ENCODE measurements at regions not wholly inside any gene's neighbourhood (a gene's known extent, or its start where the extent isn't known, plus 50 kb on each side); places are given as distances from the start of the nearest gene placed in this dataset.

DNA sequence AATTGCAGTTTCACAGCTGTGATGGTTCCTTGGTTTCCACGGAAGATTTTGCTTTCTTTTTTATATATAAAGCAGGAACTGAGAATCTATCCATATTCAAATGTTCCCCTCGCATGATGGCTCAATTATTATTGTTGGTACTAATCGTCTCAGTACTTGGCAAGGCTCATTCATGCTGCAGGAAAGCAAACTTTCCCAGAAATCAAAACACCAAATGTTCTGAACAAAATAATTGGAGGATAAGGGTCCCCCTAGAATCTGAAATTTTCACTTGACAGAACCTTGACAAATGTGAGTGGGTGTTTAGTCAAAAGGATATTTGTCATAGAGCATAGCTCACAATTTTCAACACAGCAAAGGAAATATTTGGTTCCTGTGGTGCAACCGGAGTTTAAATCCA lies 1598.6 kb upstream of the PCDH7 start:
- DNase-seq (ENCODE audit: insufficient read length, low spot score) (no peak), FAIRE-seq (no peak)
- TF ChIP-seq POLR2A (IDR thresholded peaks at IDR 0.05; ENCODE audit: low read depth, low read length): no peak

- FAIRE-seq (no peak), DNase-seq (ENCODE audit: insufficient read length, low spot score) (no peak)
- no peak for TF ChIP-seq POLR2A (IDR thresholded peaks at IDR 0.05; ENCODE audit: low read depth, low read length)
Observed at GRCh38 chr4:29128810-29129209, 1591.4 kb upstream of the PCDH7 start.

- DNase-seq (ENCODE audit: insufficient read length, low spot score): no peak
- FAIRE-seq: no peak
- TF ChIP-seq POLR2A (IDR thresholded peaks at IDR 0.05; ENCODE audit: low read depth, low read length): no peak
Observed at GRCh38 chr4:29131304-29131703, 1588.9 kb upstream of the PCDH7 start.

DNA sequence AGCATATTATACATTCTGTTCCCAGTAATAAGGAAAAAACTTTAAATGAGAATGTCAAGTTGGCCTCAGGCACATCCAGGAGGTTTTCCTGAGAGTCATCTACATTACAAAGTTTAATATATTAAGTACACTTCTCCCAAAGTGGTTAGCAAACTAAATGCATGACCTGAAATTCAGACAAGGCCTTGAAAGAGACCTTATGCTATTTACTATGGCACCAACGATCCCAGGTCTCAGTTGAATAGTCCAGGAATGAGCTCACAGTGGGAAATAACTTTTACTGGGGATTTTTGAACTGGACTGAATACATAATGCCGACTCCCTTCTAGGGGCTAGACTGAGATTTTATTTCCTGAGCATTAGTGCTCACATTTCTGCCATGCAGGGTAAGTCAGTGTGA lies 1577.5 kb upstream of the PCDH7 start:
- DNase-seq (ENCODE audit: insufficient read length, low spot score) (no peak), FAIRE-seq (no peak)
- TF ChIP-seq POLR2A (IDR thresholded peaks at IDR 0.05; ENCODE audit: low read depth, low read length): no peak

DNA sequence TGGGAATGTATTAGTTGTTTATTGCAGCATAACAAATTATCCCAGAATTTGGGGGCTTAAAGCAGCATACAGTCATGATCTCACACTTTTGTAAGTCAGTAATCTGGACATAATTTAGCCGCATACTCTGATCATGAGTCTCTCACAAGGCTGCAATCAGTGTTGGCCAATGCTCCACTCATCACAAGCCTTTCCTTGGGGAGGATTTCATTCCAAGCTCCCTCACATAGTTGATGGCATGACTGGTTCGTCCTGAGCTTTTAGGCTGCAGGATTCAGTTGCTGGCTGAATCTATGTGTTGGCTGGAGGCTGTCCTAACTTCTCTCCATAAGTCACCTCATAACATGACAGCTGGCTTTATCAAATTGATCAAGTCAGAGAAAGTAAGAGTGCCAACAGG lies 1568.6 kb upstream of the PCDH7 start:
- FAIRE-seq (no peak), DNase-seq (ENCODE audit: insufficient read length, low spot score) (no peak)
- no peak for TF ChIP-seq POLR2A (IDR thresholded peaks at IDR 0.05; ENCODE audit: low read depth, low read length)

GRCh38 chr4:29153642-29154041 lies 1566.5 kb upstream of the PCDH7 start:
- FAIRE-seq: no peak
- TF ChIP-seq POLR2A (IDR thresholded peaks at IDR 0.05; ENCODE audit: low read depth, low read length): no peak
- no peak for DNase-seq (ENCODE audit: insufficient read length, low spot score)

GRCh38 chr4:29175291-29175690 lies 1544.9 kb upstream of the PCDH7 start:
- no peak for TF ChIP-seq POLR2A (IDR thresholded peaks at IDR 0.05; ENCODE audit: low read depth, low read length)
- FAIRE-seq: no peak
- DNase-seq (ENCODE audit: insufficient read length, low spot score): no peak

- TF ChIP-seq POLR2A (IDR thresholded peaks at IDR 0.05; ENCODE audit: low read depth, low read length): no peak
- no peak for FAIRE-seq
Observed at GRCh38 chr4:29199025-29199424, 1521.1 kb upstream of the PCDH7 start.

GRCh38 chr4:29199485-29199884 lies 1520.7 kb upstream of the PCDH7 start:
- no peak for TF ChIP-seq POLR2A (IDR thresholded peaks at IDR 0.05; ENCODE audit: low read depth, low read length)
- DNase-seq (ENCODE audit: insufficient read length, low spot score) (no peak), FAIRE-seq (no peak)

More at GRCh38 chr4:29199025-29199424, 1521.1 kb upstream of the PCDH7 start:
- no peak for DNase-seq (ENCODE audit: insufficient read length, low spot score)

DNA sequence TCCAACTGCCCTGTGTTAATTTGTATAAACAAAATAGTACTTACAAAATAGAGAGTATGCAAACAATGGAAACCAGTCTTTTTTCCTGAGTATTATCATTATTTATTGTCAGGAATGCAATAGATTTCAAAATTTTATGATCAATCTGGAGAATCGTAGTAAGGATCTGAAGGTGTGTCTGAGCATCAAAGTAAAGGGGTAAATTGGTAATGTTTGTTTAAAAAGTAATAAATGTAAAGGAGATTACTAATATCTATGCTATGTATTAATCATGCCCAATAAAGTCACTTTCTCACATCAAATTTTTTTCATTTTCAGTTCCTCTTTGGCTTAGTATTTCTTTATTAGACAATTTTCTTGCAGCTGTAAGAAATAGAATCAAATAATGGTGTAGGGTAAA lies 1507.1 kb upstream of the PCDH7 start:
- DNase-seq (ENCODE audit: insufficient read length, low spot score) (no peak), FAIRE-seq (no peak)
- TF ChIP-seq POLR2A (IDR thresholded peaks at IDR 0.05; ENCODE audit: low read depth, low read length): no peak

- no peak for DNase-seq (ENCODE audit: insufficient read length, low spot score)
- FAIRE-seq: no peak
Observed at GRCh38 chr4:29220761-29221160, 1499.4 kb upstream of the PCDH7 start.

DNA sequence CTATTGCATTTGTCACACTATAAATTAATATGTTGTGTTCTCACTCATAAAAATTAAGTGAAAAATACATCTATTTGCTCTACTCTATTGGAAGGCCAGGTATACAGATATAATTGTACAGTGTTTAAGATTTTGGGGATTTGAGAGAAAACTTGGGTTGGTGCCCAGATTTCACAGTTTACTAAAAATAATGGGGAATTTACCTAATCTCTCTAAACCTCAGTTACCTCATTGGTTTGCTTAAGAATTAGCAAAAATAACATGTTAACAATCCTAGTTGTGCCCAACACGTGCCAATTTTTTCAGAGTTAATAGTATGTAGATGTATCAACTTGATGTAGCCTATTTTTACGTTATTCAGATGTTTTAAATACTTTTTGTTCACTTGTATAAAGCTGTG lies 1495.3 kb upstream of the PCDH7 start:
- DNase-seq (ENCODE audit: insufficient read length, low spot score): no peak
- FAIRE-seq: no peak
- no peak for TF ChIP-seq POLR2A (IDR thresholded peaks at IDR 0.05; ENCODE audit: low read depth, low read length)

More at GRCh38 chr4:29220761-29221160, 1499.4 kb upstream of the PCDH7 start:
- no peak for TF ChIP-seq POLR2A (IDR thresholded peaks at IDR 0.05; ENCODE audit: low read depth, low read length)

DNA sequence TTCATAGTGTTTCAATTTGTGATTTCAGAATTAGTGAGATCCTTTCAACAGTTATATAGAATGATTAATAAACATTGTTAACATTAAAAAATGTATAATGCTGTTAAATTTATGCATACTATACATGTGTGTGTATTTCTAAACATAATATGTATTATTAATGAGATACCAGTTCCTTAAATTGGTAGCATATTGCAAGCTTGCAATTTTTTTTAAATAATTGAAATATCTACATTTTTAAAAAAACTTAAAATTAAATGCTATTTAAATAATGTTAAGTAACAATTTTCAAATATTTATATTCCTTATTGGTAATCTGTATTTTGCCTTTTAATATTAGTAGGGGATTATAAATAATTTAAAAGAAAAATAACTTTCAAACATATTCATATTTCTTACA lies 1479.5 kb upstream of the PCDH7 start:
- TF ChIP-seq POLR2A (IDR thresholded peaks at IDR 0.05; ENCODE audit: low read depth, low read length): no peak
- FAIRE-seq: no peak

GRCh38 chr4:29243054-29243453 lies 1477.1 kb upstream of the PCDH7 start:
- TF ChIP-seq POLR2A (IDR thresholded peaks at IDR 0.05; ENCODE audit: low read depth, low read length): no peak
- DNase-seq (ENCODE audit: insufficient read length, low spot score) (no peak), FAIRE-seq (no peak)

More for the DNA sequence above, 1479.5 kb upstream of the PCDH7 start:
- no peak for DNase-seq (ENCODE audit: insufficient read length, low spot score)

DNA sequence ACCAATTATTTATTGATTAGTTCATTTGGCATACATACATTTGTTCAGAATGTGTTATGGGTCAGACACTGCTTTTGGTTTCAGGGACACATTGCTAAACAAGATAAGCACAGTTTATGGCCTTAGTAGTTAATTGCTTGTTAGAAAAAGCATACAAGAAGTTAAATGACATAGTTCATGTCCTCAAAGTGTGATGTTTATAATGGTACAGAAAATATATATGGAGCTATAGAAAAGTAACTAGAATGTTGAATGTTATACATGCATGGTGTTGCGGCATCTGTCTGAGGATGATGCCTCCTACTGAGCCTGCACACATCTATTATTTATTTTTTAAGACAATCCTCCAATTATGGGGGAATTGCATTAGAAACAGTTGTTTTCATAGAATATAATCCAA lies 1476.3 kb upstream of the PCDH7 start:
- DNase-seq (ENCODE audit: insufficient read length, low spot score) (no peak), FAIRE-seq (no peak)
- no peak for TF ChIP-seq POLR2A (IDR thresholded peaks at IDR 0.05; ENCODE audit: low read depth, low read length)

DNA sequence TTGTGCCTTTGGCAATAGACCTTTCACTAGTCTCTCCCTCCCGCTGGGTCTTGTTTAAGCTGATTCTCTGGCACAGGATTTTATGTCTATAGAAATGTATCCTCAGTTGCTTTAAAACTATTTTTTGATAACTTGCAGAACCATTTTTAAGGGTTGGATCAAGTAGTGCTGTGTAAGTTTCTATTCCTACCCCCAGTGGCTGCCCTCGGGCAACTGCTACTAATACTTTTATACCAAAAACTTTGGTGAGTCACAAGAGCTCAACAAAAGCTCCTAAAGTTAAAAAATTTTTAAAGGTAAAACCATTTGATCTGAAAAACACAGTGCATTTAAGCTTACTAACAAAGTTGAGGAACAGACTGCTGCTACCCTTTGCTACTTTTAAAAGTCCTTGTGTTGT lies 1460.6 kb upstream of the PCDH7 start:
- no peak for DNase-seq (ENCODE audit: insufficient read length, low spot score)
- TF ChIP-seq POLR2A (IDR thresholded peaks at IDR 0.05; ENCODE audit: low read depth, low read length): no peak
- FAIRE-seq: no peak
